ENCODE measurements at regions not wholly inside any gene's neighbourhood (a gene's known extent, or its start where the extent isn't known, plus 50 kb on each side); places are given as distances from the start of the nearest gene placed in this dataset.

DNA sequence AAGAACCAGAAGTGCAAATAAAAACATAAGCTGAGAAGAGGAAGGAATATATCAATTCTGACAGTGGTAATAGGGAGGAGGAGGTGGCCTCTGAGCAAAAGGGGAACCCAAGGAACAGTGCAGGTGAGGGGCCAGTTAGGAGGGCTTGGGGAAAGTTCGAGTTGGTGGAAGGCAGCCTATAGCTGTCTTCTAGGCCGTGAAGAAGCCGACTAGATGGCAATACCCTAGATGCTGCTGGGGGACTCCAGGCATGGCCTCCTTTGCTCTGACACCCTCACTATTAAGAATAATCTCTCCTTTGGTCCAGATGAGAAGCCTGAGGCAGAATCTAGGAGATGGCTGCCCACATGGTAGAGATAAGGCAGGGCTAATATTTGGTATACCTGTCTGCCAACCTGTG lies 351.1 kb upstream of the PLXNA2 start:
- TF ChIP-seq POLR2A (IDR thresholded peaks at IDR 0.05) = no peak
- TF ChIP-seq, protein P1, sequence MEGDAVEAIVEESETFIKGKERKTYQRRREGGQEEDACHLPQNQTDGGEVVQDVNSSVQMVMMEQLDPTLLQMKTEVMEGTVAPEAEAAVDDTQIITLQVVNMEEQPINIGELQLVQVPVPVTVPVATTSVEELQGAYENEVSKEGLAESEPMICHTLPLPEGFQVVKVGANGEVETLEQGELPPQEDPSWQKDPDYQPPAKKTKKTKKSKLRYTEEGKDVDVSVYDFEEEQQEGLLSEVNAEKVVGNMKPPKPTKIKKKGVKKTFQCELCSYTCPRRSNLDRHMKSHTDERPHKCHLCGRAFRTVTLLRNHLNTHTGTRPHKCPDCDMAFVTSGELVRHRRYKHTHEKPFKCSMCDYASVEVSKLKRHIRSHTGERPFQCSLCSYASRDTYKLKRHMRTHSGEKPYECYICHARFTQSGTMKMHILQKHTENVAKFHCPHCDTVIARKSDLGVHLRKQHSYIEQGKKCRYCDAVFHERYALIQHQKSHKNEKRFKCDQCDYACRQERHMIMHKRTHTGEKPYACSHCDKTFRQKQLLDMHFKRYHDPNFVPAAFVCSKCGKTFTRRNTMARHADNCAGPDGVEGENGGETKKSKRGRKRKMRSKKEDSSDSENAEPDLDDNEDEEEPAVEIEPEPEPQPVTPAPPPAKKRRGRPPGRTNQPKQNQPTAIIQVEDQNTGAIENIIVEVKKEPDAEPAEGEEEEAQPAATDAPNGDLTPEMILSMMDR (IDR thresholded peaks at IDR 0.05) = no peak

All from sigmoid colon (tissue), 3 donors.